ENCODE measurements at regions not wholly inside any gene's neighbourhood (a gene's known extent, or its start where the extent isn't known, plus 50 kb on each side); places are given as distances from the start of the nearest gene placed in this dataset.

- in situ Hi-C loops (cut with MboI; ENCODE audit: low sequenced_read_pairs, unreplicated experiment): no loop called here
- DNase-seq (ENCODE audit: low spot score): no peak
- no peak for TF ChIP-seq CTCF (IDR thresholded peaks at IDR 0.05; ENCODE audit: borderline replicate concordance, control extremely low read depth, extremely low read depth, insufficient read depth, missing control alignments)
These were observed 183.3 kb downstream of the SEC61B start for GRCh38 chr9:99405359-99405758.

GRCh38 chr9:99406939-99407338 is 184.9 kb downstream of the SEC61B start:
- TF ChIP-seq CTCF (IDR thresholded peaks at IDR 0.05; ENCODE audit: borderline replicate concordance, control extremely low read depth, extremely low read depth, insufficient read depth, missing control alignments): no peak
- in situ Hi-C loops (cut with MboI; ENCODE audit: low sequenced_read_pairs, unreplicated experiment): no loop called here
- DNase-seq (ENCODE audit: low spot score): no peak

- no peak for TF ChIP-seq CTCF (IDR thresholded peaks at IDR 0.05; ENCODE audit: borderline replicate concordance, control extremely low read depth, extremely low read depth, insufficient read depth, missing control alignments)
- in situ Hi-C loops (cut with MboI; ENCODE audit: low sequenced_read_pairs, unreplicated experiment): no loop called here
- no peak for DNase-seq (ENCODE audit: low spot score)
These were observed 189.0 kb downstream of the SEC61B start for GRCh38 chr9:99411068-99411467.

GRCh38 chr9:99411479-99412115 is 189.5 kb downstream of the SEC61B start:
- DNase-seq (ENCODE audit: low spot score): no peak
- TF ChIP-seq CTCF (IDR thresholded peaks at IDR 0.05; ENCODE audit: borderline replicate concordance, control extremely low read depth, extremely low read depth, insufficient read depth, missing control alignments): no peak
- in situ Hi-C loops (cut with MboI; ENCODE audit: low sequenced_read_pairs, unreplicated experiment): no loop called here

GRCh38 chr9:99412606-99413005 is 190.5 kb downstream of the SEC61B start:
- in situ Hi-C loops (cut with MboI; ENCODE audit: low sequenced_read_pairs, unreplicated experiment): no loop called here
- no peak for DNase-seq (ENCODE audit: low spot score)

GRCh38 chr9:99414321-99414720 is 192.2 kb downstream of the SEC61B start:
- in situ Hi-C loops (cut with MboI; ENCODE audit: low sequenced_read_pairs, unreplicated experiment): no loop called here
- no peak for DNase-seq (ENCODE audit: low spot score)

More at GRCh38 chr9:99412606-99413005, 190.5 kb downstream of the SEC61B start:
- TF ChIP-seq CTCF (IDR thresholded peaks at IDR 0.05; ENCODE audit: borderline replicate concordance, control extremely low read depth, extremely low read depth, insufficient read depth, missing control alignments): no peak

More at GRCh38 chr9:99414321-99414720, 192.2 kb downstream of the SEC61B start:
- TF ChIP-seq CTCF (IDR thresholded peaks at IDR 0.05; ENCODE audit: borderline replicate concordance, control extremely low read depth, extremely low read depth, insufficient read depth, missing control alignments): no peak

All from GM13976 (cell line).